HEK293 (cell line): ENCODE measurements at regions not wholly inside any gene's neighbourhood (a gene's known extent, or its start where the extent isn't known, plus 50 kb on each side); places are given as distances from the start of the nearest gene placed in this dataset.

Experiments used
- CTCF ChIA-PET: fragments of 350-600 bp; formaldehyde crosslinking; extraction: SDS; loops from one replicate; lab custom pipeline; 2021; ENCODE audit warnings: antibody characterized with exemption; lab: Yijun Ruan, JAX
- POLR2A ChIA-PET: fragments of 300-600 bp; formaldehyde crosslinking; extraction: SDS; loops from one replicate; lab custom pipeline; 2020; ENCODE audit warnings: antibody characterized with exemption, inconsistent platforms; lab: Yijun Ruan, JAX
- H3K27ac ChIP-seq: fragments of 200-500 bp; sonication (Bioruptor generic); 2 replicates; pipeline ENCODE4 v1.5.1; 2014; ENCODE audit warnings: low read depth, low read length, control low read depth, inconsistent platforms; ENCODE audit errors: extremely low read depth
- H3K36me3 ChIP-seq, 2 experiments: fragments of 200-500 bp in 1 of 2; sonication (Bioruptor generic) in 1 of 2; 1 replicate in 1 of 2; 2 replicates in 1 of 2; pipeline ENCODE4 v1.5.1; 2014 to 2017; ENCODE audit warnings: inconsistent platforms in 2 of 2, low read length in 2 of 2; ENCODE audit not compliant: control insufficient read depth in 2 of 2, insufficient read depth in 1 of 2
- H3K4me1 ChIP-seq: fragments of 200-500 bp; sonication (Bioruptor generic); 2 replicates; pipeline ENCODE4 v1.5.1; 2014; ENCODE audit warnings: mild to moderate bottlenecking, low read length, inconsistent platforms; ENCODE audit not compliant: control insufficient read depth, insufficient read depth
- H3K4me3 ChIP-seq: 2 replicates; pipeline ENCODE4 v1.5.1; 2011; ENCODE audit warnings: low read depth, mild to moderate bottlenecking, control low read depth, low read length, moderate library complexity
- H3K9me3 ChIP-seq: fragments of 200-500 bp; sonication (Bioruptor generic); 2 replicates; pipeline ENCODE4 v1.5.1; 2014; ENCODE audit warnings: low read depth, low read length, inconsistent platforms; ENCODE audit not compliant: control insufficient read depth, insufficient read depth
- ATF2 ChIP-seq: fragments of 450-650 bp; formaldehyde crosslinking; IDR thresholded peaks from 2 replicates; pipeline ENCODE4 v1.5.1; 2016; ENCODE audit warnings: missing biosample characterization, missing genetic modification characterization, low read depth
- CTCF ChIP-seq: fragments of 450-650 bp; formaldehyde crosslinking; IDR thresholded peaks from 2 replicates; pipeline ENCODE4 v1.5.1; 2016; ENCODE audit warnings: missing biosample characterization, missing genetic modification characterization
- GLI2 ChIP-seq: fragments of 450-650 bp; formaldehyde crosslinking; IDR thresholded peaks from 2 replicates; pipeline ENCODE4; 2017; ENCODE audit warnings: missing biosample characterization, missing genetic modification characterization, low read depth, borderline replicate concordance
- IKZF3 ChIP-seq: fragments of 450-650 bp; IDR thresholded peaks from 2 replicates; pipeline ENCODE4 v1.5.0; 2018; ENCODE audit warnings: missing biosample characterization, mild to moderate bottlenecking, missing genetic modification characterization, moderate library complexity
- MYNN ChIP-seq: fragments of 450-650 bp; formaldehyde crosslinking; IDR thresholded peaks from 2 replicates; pipeline ENCODE4 v1.5.1; 2016; ENCODE audit warnings: missing biosample characterization, missing genetic modification characterization, borderline replicate concordance
- OSR2 ChIP-seq: fragments of 450-650 bp; formaldehyde crosslinking; IDR thresholded peaks from 2 replicates; pipeline ENCODE4 v1.5.1; 2016; ENCODE audit warnings: missing biosample characterization, missing genetic modification characterization
- PRDM1 ChIP-seq: fragments of 450-650 bp; formaldehyde crosslinking; IDR thresholded peaks from 2 replicates; pipeline ENCODE4; 2016; ENCODE audit warnings: missing biosample characterization, missing genetic modification characterization
- TCF7L2 ChIP-seq: IDR thresholded peaks from 2 replicates; pipeline ENCODE4 v1.6.1; 2011; ENCODE audit warnings: low read depth, mild to moderate bottlenecking, inconsistent platforms, low read length, moderate library complexity, borderline replicate concordance
- WT1 ChIP-seq: fragments of 450-650 bp; formaldehyde crosslinking; IDR thresholded peaks from 2 replicates; pipeline ENCODE4 v1.5.1; 2016; ENCODE audit warnings: missing biosample characterization, missing genetic modification characterization
- YY1 ChIP-seq: fragments of 450-650 bp; formaldehyde crosslinking; IDR thresholded peaks from 2 replicates; pipeline ENCODE4 v1.5.1; 2018; ENCODE audit warnings: missing biosample characterization, missing genetic modification characterization
- ZBTB48 ChIP-seq: fragments of 450-650 bp; formaldehyde crosslinking; IDR thresholded peaks from 2 replicates; pipeline ENCODE4 v1.5.1; 2016; ENCODE audit warnings: missing biosample characterization, missing genetic modification characterization
- ZNF114 ChIP-seq: fragments of 450-650 bp; formaldehyde crosslinking; IDR thresholded peaks from 2 replicates; pipeline ENCODE4 v1.5.0; 2017; ENCODE audit warnings: missing biosample characterization, missing genetic modification characterization
- ZNF121 ChIP-seq: fragments of 450-650 bp; formaldehyde crosslinking; IDR thresholded peaks from 2 replicates; pipeline ENCODE4 v1.5.1; 2016; ENCODE audit warnings: missing biosample characterization, missing genetic modification characterization
- ZNF146 ChIP-seq: fragments of 450-650 bp; formaldehyde crosslinking; IDR thresholded peaks from 2 replicates; pipeline ENCODE4 v1.5.1; 2016; ENCODE audit warnings: missing biosample characterization, missing genetic modification characterization
- ZNF239 ChIP-seq: fragments of 450-650 bp; formaldehyde crosslinking; IDR thresholded peaks from 2 replicates; pipeline ENCODE4 v1.5.1; 2016; ENCODE audit warnings: missing biosample characterization, missing genetic modification characterization
- ZNF311 ChIP-seq: fragments of 450-650 bp; formaldehyde crosslinking; IDR thresholded peaks from 2 replicates; pipeline ENCODE4 v1.5.1; 2017; ENCODE audit warnings: missing biosample characterization, missing genetic modification characterization, borderline replicate concordance
- ZNF341 ChIP-seq: fragments of 450-650 bp; formaldehyde crosslinking; IDR thresholded peaks from 2 replicates; pipeline ENCODE4; 2016; ENCODE audit warnings: low read depth, missing biosample characterization, missing genetic modification characterization
- ZNF37A ChIP-seq: fragments of 450-650 bp; IDR thresholded peaks from 2 replicates; pipeline ENCODE4 v1.5.1; 2018; ENCODE audit warnings: missing biosample characterization, missing genetic modification characterization
- ZNF426 ChIP-seq: fragments of 450-650 bp; formaldehyde crosslinking; IDR thresholded peaks from 2 replicates; pipeline ENCODE4 v1.5.1; 2017; ENCODE audit warnings: missing biosample characterization, missing genetic modification characterization, mild to moderate bottlenecking, inconsistent platforms, moderate library complexity
- ZNF488 ChIP-seq: fragments of 450-650 bp; formaldehyde crosslinking; IDR thresholded peaks from 2 replicates; pipeline ENCODE4 v1.5.1; 2016; ENCODE audit warnings: missing biosample characterization, missing genetic modification characterization
- ZNF514 ChIP-seq: fragments of 450-650 bp; formaldehyde crosslinking; IDR thresholded peaks from 2 replicates; pipeline ENCODE4 v1.5.1; 2016; ENCODE audit warnings: missing biosample characterization, missing genetic modification characterization
- ZNF585B ChIP-seq: fragments of 450-650 bp; formaldehyde crosslinking; IDR thresholded peaks from 2 replicates; pipeline ENCODE4 v1.5.1; 2016; ENCODE audit warnings: missing biosample characterization, missing genetic modification characterization
- ZNF624 ChIP-seq: fragments of 450-650 bp; formaldehyde crosslinking; IDR thresholded peaks from 2 replicates; pipeline ENCODE4 v1.5.1; 2017; ENCODE audit warnings: missing biosample characterization, missing genetic modification characterization
- ZNF654 ChIP-seq: fragments of 450-650 bp; formaldehyde crosslinking; IDR thresholded peaks from 2 replicates; pipeline ENCODE4 v1.5.1; 2016; ENCODE audit warnings: low read depth, missing biosample characterization, missing genetic modification characterization
- ZNF768 ChIP-seq: fragments of 450-650 bp; formaldehyde crosslinking; IDR thresholded peaks from 2 replicates; pipeline ENCODE4 v1.5.1; 2018; ENCODE audit warnings: missing biosample characterization, mild to moderate bottlenecking, missing genetic modification characterization
- ZNF785 ChIP-seq: fragments of 450-650 bp; formaldehyde crosslinking; IDR thresholded peaks from 2 replicates; pipeline ENCODE4 v1.5.1; 2016; ENCODE audit warnings: missing biosample characterization, missing genetic modification characterization
- ZNF837 ChIP-seq: fragments of 450-650 bp; formaldehyde crosslinking; IDR thresholded peaks from 2 replicates; pipeline ENCODE4 v1.5.1; 2016; ENCODE audit warnings: missing biosample characterization, missing genetic modification characterization
- ZSCAN30 ChIP-seq: fragments of 450-650 bp; IDR thresholded peaks from 2 replicates; pipeline ENCODE4 v1.5.1; 2018; ENCODE audit warnings: missing biosample characterization, mild to moderate bottlenecking, missing genetic modification characterization, moderate library complexity

GRCh38 chr1:73842436-73842835 is 355.5 kb downstream of the LRRIQ3 start (continued):
- TF ChIP-seq ZNF488 (tag by site-specific recombination): no peak
- TF ChIP-seq ATF2 (tag by site-specific recombination): no peak
- no peak for TF ChIP-seq WT1
- no peak for TF ChIP-seq ZBTB48 (tag by site-specific recombination)
- no peak for TF ChIP-seq ZNF768
- TF ChIP-seq OSR2 (tag by site-specific recombination): no peak
- TF ChIP-seq ZNF426 (tag by site-specific recombination): no peak

- no peaks in the 10 kb centered on the region for H3K4me1 ChIP-seq
- ChIA-PET POLR2A (no interaction called here), CTCF (interaction anchor here (0.5 to 1.7 kb wide), 8 partner anchors 9 to 851 kb away, joined by 3 to 6 read pairs (median 4); no protein-coding TSS in a partner anchor)
- H3K36me3 ChIP-seq: no peaks in the 10 kb centered on the region
- H3K9me3 ChIP-seq: no peaks in the 10 kb centered on the region
- TF ChIP-seq ZNF837 (no peak), ZNF146 (tag by site-specific recombination) (no peak), PRDM1 (tag by site-specific recombination) (no peak), ZNF654 (tag by site-specific recombination) (0 out of 2 replicates have a peak, but pooled peaks have one; percentile 7), ZNF585B (tag by site-specific recombination) (no peak), ZNF785 (no peak), ZNF624 (no peak), ATF2 (tag by site-specific recombination) (no peak), CTCF (tag by site-specific recombination) (no peak), ZNF239 (tag by site-specific recombination) (no peak), TCF7L2 (peak; percentile 87; the same call in 1 of the 2 replicates)
- TF ChIP-seq, all 188 proteins: peak for 2
- Histone ChIP-seq H3K27ac (no peak overlapping the region), H3K4me3 (no peak overlapping the region)
Observed at GRCh38 chr1:73839922-73840321, 358.1 kb downstream of the LRRIQ3 start.

- POLR2A ChIA-PET: interaction anchor here (0.7 kb wide), 1 partner anchor 12 kb away, joined by 5 read pairs; no protein-coding TSS in a partner anchor
- CTCF ChIA-PET: interaction anchor here (0.5 kb wide), 1 partner anchor 41 kb away, joined by 3 read pairs; no protein-coding TSS in a partner anchor
- H3K27ac ChIP-seq: no peak overlapping the region
- H3K4me1 ChIP-seq: no peaks in the 10 kb centered on the region
- no peaks in the 10 kb centered on the region for H3K9me3 ChIP-seq
- no peaks in the 10 kb centered on the region for H3K36me3 ChIP-seq
- H3K4me3 ChIP-seq: no peak overlapping the region
- TF ChIP-seq GLI2 (tag by site-specific recombination) (no peak), MYNN (tag by site-specific recombination) (no peak), ZSCAN30 (no peak), ZNF121 (tag by site-specific recombination) (no peak), ZNF311 (tag by site-specific recombination) (no peak), ZNF514 (tag by site-specific recombination) (no peak), ZNF785 (no peak), ZNF37A (tag by site-specific recombination) (no peak), IKZF3 (tag by site-specific recombination) (no peak), YY1 (tag by site-specific recombination) (no peak), ZNF114 (tag by site-specific recombination) (no peak), ZNF341 (tag by site-specific recombination) (no peak)
Observed at GRCh38 chr1:73832276-73833181, 365.4 kb downstream of the LRRIQ3 start.
